Activated CD4-positive, alpha-beta memory T cell treated with anti-CD3 and anti-CD28 coated beads for 36 hours (primary cell): ENCODE measurements at regions not wholly inside any gene's neighbourhood (a gene's known extent, or its start where the extent isn't known, plus 50 kb on each side); places are given as distances from the start of the nearest gene placed in this dataset.
"Not testable (repeated sequence)": the region's sequence is repeated elsewhere in the genome, so short reads cannot be mapped to it uniquely, and the experiment has no call there.

Experiments used
- CTCF ChIA-PET: fragments of 350-600 bp; sonication (Branson Sonifier 250); formaldehyde crosslinking; loops from one replicate; lab custom pipeline; 2021; ENCODE audit warnings: antibody characterized with exemption, inconsistent platforms; lab: Charles Lee
- POLR2A ChIA-PET: fragments of 350-600 bp; sonication (Branson Sonifier 250); formaldehyde crosslinking; loops from one replicate; lab custom pipeline; 2021; ENCODE audit warnings: antibody characterized with exemption; lab: Charles Lee
- DNase-seq: peaks from one replicate; pipeline ENCODE4 v3.0.0-alpha.2; 2020
- H3K27ac Mint-ChIP-seq: one replicate; pipeline ENCODE4 v1.8.0; 2021; ENCODE audit warnings: mixed read lengths
- H3K27me3 Mint-ChIP-seq: one replicate; pipeline ENCODE4 v1.8.0; 2021; ENCODE audit warnings: mixed read lengths
- H3K36me3 Mint-ChIP-seq: one replicate; pipeline ENCODE4 v1.8.0; 2021; ENCODE audit warnings: mixed read lengths
- H3K4me1 Mint-ChIP-seq: one replicate; pipeline ENCODE4 v1.8.0; 2021; ENCODE audit warnings: low read depth, mixed read lengths
- H3K4me3 Mint-ChIP-seq: one replicate; pipeline ENCODE4 v1.8.0; 2021; ENCODE audit warnings: mild to moderate bottlenecking, mixed read lengths
- H3K9me3 Mint-ChIP-seq: one replicate; pipeline ENCODE4 v1.8.0; 2021; ENCODE audit warnings: mixed read lengths
- intact Hi-C: fragments of 100-400 bp; cut with micrococcal nuclease; formaldehyde crosslinking; loops from one replicate; pipeline ENCODE4 v1.15.1; 2023

DNA sequence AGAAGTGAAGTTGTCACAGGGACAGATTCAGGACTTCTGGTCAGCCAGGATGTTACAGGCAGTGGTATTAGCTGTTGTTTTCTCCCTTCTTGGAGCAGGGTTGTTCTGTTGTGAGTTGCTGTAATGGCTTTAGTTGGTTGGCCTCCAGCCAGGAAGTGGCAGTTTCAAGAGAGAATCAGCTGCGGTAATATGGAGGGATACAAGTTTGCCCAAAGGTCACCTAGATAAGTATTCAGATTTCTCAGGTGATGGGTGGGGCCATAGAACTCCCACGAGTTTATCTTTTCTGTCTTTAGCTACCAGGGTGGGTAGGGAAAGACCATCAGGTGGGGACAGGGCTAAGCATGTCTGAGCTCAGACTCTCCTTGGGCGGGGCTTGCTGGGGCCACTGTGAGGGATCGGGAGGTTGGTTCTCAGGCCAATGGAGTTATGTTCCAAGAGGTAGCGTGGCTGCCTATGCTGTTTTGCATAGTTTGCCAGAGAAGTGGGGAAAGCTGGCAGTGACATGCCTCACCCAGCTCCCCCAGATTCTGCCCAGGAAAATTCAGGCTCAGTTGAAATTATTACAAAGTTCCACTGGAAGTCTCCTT is 640.4 kb upstream of the CHAC2 start:
- Mint-ChIP-seq H3K36me3 (no peaks in the 10 kb centered on the region), H3K4me1 (no peaks in the 10 kb centered on the region), H3K27me3 (no peaks in the 10 kb centered on the region), H3K4me3 (no peak overlapping the region), H3K27ac (no peak overlapping the region), H3K9me3 (no peaks in the 10 kb centered on the region)
- ChIA-PET CTCF (no interaction called here), POLR2A (no interaction called here)
- DNase-seq: no peak
- intact Hi-C loops: no loop called here

DNA sequence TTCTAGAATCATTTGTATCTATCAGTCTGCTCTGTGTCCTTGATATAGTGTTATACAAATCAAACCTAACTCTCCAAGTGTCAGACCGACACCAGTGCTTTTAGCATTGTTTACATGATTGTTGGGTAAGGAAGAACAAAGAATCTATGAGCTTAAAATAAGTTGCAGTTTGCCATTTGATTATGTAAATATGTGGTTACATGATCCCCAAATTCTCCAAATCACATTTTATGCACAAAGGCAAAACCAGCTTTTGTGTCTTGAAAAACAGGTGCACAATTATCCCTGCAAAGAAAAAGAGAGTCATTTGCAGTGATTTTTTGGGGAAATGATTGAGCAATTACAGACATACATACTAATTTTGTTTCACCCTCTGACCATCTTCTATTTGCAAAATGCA is 652.6 kb upstream of the CHAC2 start:
- Mint-ChIP-seq H3K36me3 (no peaks in the 10 kb centered on the region), H3K4me1 (no peaks in the 10 kb centered on the region), H3K27ac (no peak overlapping the region), H3K27me3 (no peaks in the 10 kb centered on the region), H3K9me3 (peaks cover 4% of the 10 kb centered on the region), H3K4me3 (no peak overlapping the region)
- intact Hi-C loops: no loop called here
- DNase-seq: no peak
- CTCF ChIA-PET: no interaction called here
- POLR2A ChIA-PET: no interaction called here

DNA sequence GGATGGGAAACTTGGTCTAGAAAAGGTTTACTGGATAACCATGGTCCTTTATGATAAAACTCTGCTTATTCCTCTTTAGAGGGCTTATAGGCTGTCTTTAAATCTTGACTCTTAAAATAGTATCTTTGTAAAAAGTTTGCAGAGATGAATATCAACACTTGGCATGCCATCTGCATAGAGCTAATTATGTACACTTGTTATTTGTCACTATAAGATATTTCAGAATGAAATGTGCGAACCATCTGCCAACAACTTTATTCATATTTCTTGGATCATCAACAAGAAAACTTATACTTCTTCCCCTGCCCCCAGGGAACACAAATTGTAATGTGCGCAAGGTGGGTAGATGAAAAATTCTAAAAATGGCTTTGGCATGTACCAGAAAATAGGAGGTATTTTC is 653.0 kb upstream of the CHAC2 start:
- intact Hi-C loops: no loop called here
- CTCF ChIA-PET: no interaction called here
- no peak for DNase-seq
- Mint-ChIP-seq H3K27ac (no peak overlapping the region), H3K9me3 (peaks cover 4% of the 10 kb centered on the region), H3K4me1 (no peaks in the 10 kb centered on the region), H3K27me3 (no peaks in the 10 kb centered on the region), H3K4me3 (no peak overlapping the region), H3K36me3 (no peaks in the 10 kb centered on the region)
- POLR2A ChIA-PET: no interaction called here

DNA sequence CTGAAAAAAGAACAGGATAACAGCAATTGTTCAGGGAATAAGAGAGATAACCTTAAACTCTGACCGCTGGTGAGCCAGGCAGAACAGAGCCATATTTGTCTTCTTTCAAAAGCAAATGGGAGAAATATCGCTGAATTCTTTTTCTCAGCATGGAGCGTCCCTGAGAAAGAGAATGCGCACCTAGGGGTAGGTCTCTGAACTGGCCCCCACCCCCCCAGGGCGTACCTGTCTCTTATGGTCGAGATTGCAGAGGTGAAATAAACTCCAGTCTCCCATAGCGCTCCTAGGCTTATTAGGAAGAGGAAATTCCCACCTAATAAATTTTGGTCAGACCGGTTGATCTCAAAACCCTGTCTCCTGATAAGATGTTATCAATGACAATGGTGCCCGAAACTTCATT is 655.2 kb upstream of the CHAC2 start:
- H3K4me3 Mint-ChIP-seq, H3K4me1 Mint-ChIP-seq, POLR2A ChIA-PET, H3K9me3 Mint-ChIP-seq, intact Hi-C loops, H3K27me3 Mint-ChIP-seq, H3K36me3 Mint-ChIP-seq, DNase-seq, H3K27ac Mint-ChIP-seq, CTCF ChIA-PET: not testable (repeated sequence)

DNA sequence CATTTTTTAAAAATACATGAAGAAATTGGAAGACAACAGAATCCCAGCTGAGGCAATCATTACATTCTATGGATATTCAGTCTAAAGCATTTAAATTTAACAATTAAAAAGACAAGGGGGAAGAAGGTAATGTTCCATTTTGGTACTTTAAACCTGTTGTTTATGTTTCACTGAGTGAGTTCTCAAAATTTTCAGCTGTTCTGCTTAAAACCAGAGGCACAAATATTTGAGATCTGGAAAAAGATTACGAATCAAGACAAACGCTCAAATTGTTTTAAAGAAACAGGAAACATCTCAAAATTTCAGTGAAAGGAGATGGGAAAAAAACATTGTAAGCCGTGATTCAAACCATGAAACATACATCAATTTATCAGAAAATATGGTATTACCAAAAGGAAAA is 656.2 kb upstream of the CHAC2 start:
- ChIA-PET POLR2A (no interaction called here), CTCF (no interaction called here)
- Mint-ChIP-seq H3K36me3 (no peaks in the 10 kb centered on the region), H3K27me3 (no peaks in the 10 kb centered on the region), H3K27ac (no peak overlapping the region), H3K9me3 (peaks cover 8% of the 10 kb centered on the region), H3K4me1 (no peaks in the 10 kb centered on the region), H3K4me3 (no peak overlapping the region)
- intact Hi-C loops: no loop called here
- DNase-seq: no peak

DNA sequence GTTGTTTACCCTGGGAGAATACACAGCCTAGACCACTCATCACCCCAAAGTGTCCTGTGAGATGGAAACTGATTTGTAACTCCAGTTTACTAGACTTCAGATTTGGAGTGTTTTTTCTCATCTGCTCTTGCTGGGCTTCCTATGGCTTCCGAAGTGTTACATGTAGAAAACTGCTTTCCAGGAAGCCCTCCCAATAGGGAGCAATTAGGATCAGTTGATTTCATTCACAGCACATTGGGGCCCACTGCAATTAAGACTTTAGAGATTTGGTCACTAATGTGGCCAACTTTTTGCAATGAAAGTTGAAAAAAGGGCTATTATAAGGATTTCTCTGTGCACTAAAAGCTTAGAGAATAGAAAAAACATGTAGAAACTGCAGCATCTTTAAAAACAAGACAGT is 656.6 kb upstream of the CHAC2 start:
- Mint-ChIP-seq H3K4me3 (no peak overlapping the region), H3K4me1 (no peaks in the 10 kb centered on the region), H3K27me3 (no peaks in the 10 kb centered on the region), H3K9me3 (peaks cover 8% of the 10 kb centered on the region), H3K27ac (no peak overlapping the region), H3K36me3 (no peaks in the 10 kb centered on the region)
- no peak for DNase-seq
- intact Hi-C loops: no loop called here
- ChIA-PET POLR2A (no interaction called here), CTCF (no interaction called here)

DNA sequence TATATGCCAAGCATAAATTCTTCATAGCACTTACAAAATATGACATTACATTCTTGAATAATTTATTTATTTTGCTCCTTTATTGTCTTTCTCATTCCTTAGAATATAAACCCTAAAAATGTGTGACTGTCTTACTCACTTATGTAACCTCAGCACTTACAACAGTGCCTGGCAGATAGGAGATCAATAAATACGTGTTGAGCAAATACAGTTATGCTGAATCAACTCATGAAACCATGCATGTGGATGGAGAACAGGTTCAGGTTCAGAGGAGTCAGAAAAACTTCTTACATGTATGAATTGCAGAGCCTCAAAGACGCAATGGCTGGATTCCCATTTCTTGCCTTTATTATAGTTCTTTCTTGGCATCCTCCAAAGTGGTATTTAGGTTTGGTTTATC is 659.4 kb upstream of the CHAC2 start:
- intact Hi-C loops: no loop called here
- Mint-ChIP-seq H3K4me3 (no peak overlapping the region), H3K27me3 (no peaks in the 10 kb centered on the region), H3K4me1 (no peaks in the 10 kb centered on the region), H3K9me3 (peaks cover 8% of the 10 kb centered on the region), H3K36me3 (no peaks in the 10 kb centered on the region), H3K27ac (no peak overlapping the region)
- CTCF ChIA-PET: no interaction called here
- POLR2A ChIA-PET: no interaction called here
- no peak for DNase-seq

DNA sequence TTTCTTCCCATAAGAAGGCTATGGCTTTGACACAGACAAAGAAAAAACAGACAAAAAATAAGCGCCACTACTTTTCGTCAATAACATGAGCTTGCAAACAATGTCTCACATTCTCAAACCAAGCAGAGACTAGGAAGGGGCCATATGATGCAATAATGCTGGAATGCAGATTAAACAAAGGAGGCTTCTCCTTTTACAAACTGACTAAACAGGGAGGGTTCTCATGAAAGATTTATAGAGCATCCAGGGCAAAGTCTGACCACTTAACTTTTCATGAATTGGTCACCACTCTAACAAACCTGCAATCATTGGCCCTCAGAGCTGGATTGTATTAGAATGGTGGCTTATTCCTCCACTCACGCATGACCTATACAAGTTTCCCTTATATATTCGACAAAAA is 663.3 kb upstream of the CHAC2 start:
- ChIA-PET CTCF (no interaction called here), POLR2A (no interaction called here)
- no peaks in the 10 kb centered on the region for H3K27me3 Mint-ChIP-seq
- H3K4me3 Mint-ChIP-seq: no peak overlapping the region
- peaks cover 4% of the 10 kb centered on the region for H3K9me3 Mint-ChIP-seq
- H3K4me1 Mint-ChIP-seq: no peaks in the 10 kb centered on the region
- H3K27ac Mint-ChIP-seq: no peak overlapping the region
- DNase-seq: no peak
- intact Hi-C loops: no loop called here
- no peaks in the 10 kb centered on the region for H3K36me3 Mint-ChIP-seq

DNA sequence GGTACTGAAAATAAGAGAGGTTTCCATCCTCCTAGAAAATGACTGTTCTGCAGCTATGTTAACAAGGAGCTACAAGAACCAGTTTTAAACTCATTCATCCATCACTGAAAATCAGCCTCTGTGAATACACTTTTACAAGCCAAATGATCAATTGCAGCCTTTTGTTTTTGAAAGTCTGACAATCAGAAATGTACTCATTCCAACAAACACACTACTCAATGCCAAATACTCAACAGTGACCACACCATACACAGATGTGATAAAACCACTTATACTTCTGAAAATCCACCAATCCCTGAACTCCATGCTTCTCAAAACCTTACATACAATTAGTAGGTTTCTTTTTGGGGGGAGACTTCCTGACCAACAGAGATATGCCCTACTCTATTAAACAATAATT is 663.9 kb upstream of the CHAC2 start:
- POLR2A ChIA-PET: no interaction called here
- H3K4me3 Mint-ChIP-seq: no peak overlapping the region
- CTCF ChIA-PET: no interaction called here
- no peak for DNase-seq
- intact Hi-C loops: no loop called here
- no peaks in the 10 kb centered on the region for H3K27me3 Mint-ChIP-seq
- peaks cover 4% of the 10 kb centered on the region for H3K9me3 Mint-ChIP-seq
- H3K27ac Mint-ChIP-seq: no peak overlapping the region
- no peaks in the 10 kb centered on the region for H3K36me3 Mint-ChIP-seq
- no peaks in the 10 kb centered on the region for H3K4me1 Mint-ChIP-seq

DNA sequence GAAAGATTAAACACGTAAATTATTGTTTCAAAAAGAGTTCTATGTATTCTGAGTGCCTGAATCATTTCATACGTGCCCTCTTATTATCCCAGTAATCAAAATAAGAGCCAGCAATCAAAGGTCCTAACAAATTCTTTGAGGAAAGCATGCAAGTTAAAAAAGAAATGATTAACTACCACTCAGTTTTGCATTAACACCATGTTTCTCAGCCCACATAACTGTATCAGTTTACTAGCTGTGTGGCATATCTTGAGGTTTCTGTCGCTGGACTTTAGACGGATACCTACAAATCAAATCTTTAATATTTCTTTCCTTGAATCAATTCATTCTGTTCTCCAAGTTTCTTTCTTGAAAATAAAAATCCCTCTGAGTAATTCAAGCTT is 668.9 kb upstream of the CHAC2 start:
- Mint-ChIP-seq H3K27me3 (no peaks in the 10 kb centered on the region), H3K9me3 (no peaks in the 10 kb centered on the region), H3K4me3 (no peak overlapping the region), H3K36me3 (no peaks in the 10 kb centered on the region), H3K27ac (no peak overlapping the region), H3K4me1 (no peaks in the 10 kb centered on the region)
- ChIA-PET POLR2A (no interaction called here), CTCF (no interaction called here)
- intact Hi-C loops: no loop called here
- DNase-seq: no peak

DNA sequence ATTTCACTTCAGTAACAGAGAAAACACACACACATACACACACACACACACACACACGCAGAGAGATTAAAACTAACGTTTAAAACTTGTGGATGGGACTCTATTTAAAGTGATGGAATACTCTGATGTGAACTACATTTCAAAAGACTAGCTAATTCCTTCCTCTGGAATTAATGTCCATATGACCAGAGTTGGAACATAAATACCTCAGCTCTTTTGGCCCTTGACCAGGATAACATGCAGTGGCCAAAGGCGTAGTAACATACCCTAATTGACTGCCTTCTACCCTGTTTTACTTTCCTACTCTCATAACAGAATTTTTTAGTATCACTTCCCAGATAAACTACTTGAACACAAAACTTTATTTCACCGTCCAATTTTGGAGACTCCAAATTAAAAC is 671.3 kb upstream of the CHAC2 start:
- no peak overlapping the region for H3K27ac Mint-ChIP-seq
- H3K27me3 Mint-ChIP-seq: no peaks in the 10 kb centered on the region
- intact Hi-C loops: no loop called here
- POLR2A ChIA-PET: no interaction called here
- DNase-seq: no peak
- H3K4me1 Mint-ChIP-seq: no peaks in the 10 kb centered on the region
- H3K9me3 Mint-ChIP-seq: no peaks in the 10 kb centered on the region
- no peak overlapping the region for H3K4me3 Mint-ChIP-seq
- no peaks in the 10 kb centered on the region for H3K36me3 Mint-ChIP-seq
- CTCF ChIA-PET: no interaction called here

DNA sequence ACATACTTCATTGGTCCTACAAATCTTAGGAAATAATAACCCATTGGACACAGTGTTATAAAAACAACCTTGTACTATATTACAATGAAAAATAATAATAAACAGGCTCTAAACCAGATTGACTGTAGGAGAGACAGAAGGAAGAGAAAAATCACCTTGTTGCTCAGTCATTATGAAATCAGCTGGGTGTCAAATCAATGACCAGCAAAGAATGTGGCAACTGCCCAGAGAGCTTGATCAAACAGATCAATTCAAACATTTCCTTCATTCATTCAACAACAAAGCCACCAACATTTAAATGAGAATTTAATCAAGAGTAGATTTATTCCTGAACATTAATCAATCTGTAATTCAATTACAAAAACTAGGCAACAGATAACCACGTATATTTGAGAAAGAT is 671.9 kb upstream of the CHAC2 start:
- no peaks in the 10 kb centered on the region for H3K36me3 Mint-ChIP-seq
- H3K4me1 Mint-ChIP-seq: no peaks in the 10 kb centered on the region
- ChIA-PET CTCF (no interaction called here), POLR2A (no interaction called here)
- intact Hi-C loops: no loop called here
- H3K9me3 Mint-ChIP-seq: no peaks in the 10 kb centered on the region
- H3K27ac Mint-ChIP-seq: no peak overlapping the region
- no peak for DNase-seq
- no peaks in the 10 kb centered on the region for H3K27me3 Mint-ChIP-seq
- H3K4me3 Mint-ChIP-seq: no peak overlapping the region

DNA sequence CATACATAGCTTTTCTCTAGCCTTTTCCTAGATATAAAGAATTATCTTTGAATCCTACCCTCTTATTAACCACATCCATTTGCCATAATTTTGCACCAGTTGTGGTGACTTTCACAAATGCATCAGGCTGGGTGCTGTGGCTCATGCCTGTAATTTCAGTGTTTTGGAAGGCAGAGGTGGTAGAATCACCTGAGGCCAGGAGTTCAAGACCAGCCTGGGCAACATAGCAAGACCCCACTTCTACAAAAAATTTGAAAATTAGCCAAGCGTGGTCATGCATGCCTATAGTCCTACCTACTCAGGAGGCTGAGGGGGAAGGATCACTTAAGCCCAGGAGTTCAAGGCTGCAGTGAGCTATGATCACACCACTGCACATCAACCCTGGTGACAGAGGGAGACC is 672.4 kb upstream of the CHAC2 start:
- no peak overlapping the region for H3K4me3 Mint-ChIP-seq
- DNase-seq: no peak
- no peaks in the 10 kb centered on the region for H3K36me3 Mint-ChIP-seq
- CTCF ChIA-PET: no interaction called here
- no peak overlapping the region for H3K27ac Mint-ChIP-seq
- H3K27me3 Mint-ChIP-seq: no peaks in the 10 kb centered on the region
- H3K9me3 Mint-ChIP-seq: no peaks in the 10 kb centered on the region
- no peaks in the 10 kb centered on the region for H3K4me1 Mint-ChIP-seq
- POLR2A ChIA-PET: no interaction called here
- intact Hi-C loops: no loop called here

DNA sequence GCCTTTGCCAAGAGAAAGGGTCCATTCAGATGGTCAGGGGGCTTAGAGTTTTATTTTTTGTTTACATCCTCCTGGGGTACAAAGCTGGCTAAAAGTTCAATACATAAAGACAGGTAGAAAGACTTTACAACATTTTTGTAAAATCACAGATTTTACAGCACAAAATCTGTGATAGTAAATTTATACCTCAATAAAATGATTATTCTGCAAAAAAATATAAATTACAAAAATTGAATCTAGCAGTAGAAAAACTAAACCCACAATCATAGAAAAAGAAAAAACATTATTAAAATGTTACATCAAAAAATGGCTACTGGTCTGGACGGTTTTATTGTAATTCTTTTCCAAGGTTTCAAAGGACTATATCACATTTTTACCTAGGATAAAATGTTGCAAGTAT is 674.2 kb upstream of the CHAC2 start:
- ChIA-PET POLR2A (no interaction called here), CTCF (no interaction called here)
- Mint-ChIP-seq H3K36me3 (no peaks in the 10 kb centered on the region), H3K9me3 (no peaks in the 10 kb centered on the region), H3K27ac (no peak overlapping the region), H3K4me3 (no peak overlapping the region), H3K4me1 (no peaks in the 10 kb centered on the region), H3K27me3 (no peaks in the 10 kb centered on the region)
- DNase-seq: no peak
- intact Hi-C loops: no loop called here
